GM19397 (cell line): ENCODE measurements at regions not wholly inside any gene's neighbourhood (a gene's known extent, or its start where the extent isn't known, plus 50 kb on each side); places are given as distances from the start of the nearest gene placed in this dataset.
"Not testable (repeated sequence)": the region's sequence is repeated elsewhere in the genome, so short reads cannot be mapped to it uniquely, and the experiment has no call there.

ENCODE experiments used
- ATAC-seq: cut with Tn5 transposase; IDR thresholded peaks from one replicate; pipeline ENCODE4 v1.9.1; 2021; ENCODE audit warnings: mild to moderate bottlenecking, moderate library complexity; ENCODE audit not compliant: unreplicated experiment

- ATAC-seq, result no peak
Observed at GRCh38 chr12:107144441-107144840, 51.1 kb upstream of the CRY1 start.

GRCh38 chr12:107144990-107145389, 51.6 kb upstream of the CRY1 start:
- no peak for ATAC-seq

DNA sequence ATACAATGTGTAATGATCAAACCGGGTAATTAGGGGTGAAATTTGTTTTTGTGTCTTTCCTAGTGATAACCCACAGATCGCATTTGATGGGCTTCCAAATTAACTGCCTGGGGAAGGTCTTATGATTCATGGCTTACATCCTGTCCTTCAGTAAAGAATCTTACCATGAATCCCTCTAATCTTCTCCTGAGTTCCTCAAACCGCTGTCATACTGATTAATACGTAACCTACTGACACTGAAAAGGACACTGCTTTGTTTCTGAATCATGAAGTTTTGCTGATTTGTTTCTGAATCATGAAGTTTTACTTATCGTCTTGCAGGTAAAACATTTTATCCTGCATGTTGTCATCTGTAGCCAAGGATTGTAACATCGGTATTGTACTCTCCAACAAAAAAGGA, 52.0 kb upstream of the CRY1 start:
- no peak for ATAC-seq

GRCh38 chr12:107148107-107148506, 54.8 kb upstream of the CRY1 start:
- ATAC-seq, result no peak

GRCh38 chr12:107152315-107152714, 59.0 kb upstream of the CRY1 start:
- ATAC-seq, result no peak

GRCh38 chr12:107159384-107159900, 66.1 kb upstream of the CRY1 start:
- no peak for ATAC-seq

DNA sequence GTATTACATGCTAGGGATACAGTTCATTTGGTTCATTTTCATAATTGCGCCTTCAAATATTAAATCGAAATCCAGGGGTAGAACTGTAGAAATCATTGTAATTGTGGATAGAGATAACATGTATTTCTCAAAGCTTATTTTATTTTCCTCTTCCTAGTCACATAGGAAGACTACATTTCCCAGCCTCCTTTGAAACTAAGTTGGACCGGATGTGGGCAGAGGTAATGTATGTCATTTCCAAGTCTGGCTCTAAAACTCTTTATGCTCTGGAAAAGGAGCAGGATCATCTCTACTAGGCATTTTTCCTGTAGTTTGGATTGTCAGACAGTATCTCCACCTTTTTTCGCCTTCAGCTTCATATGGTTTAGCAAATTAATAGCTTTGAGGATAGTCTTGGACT, 70.1 kb upstream of the CRY1 start:
- ATAC-seq, result no peak

DNA sequence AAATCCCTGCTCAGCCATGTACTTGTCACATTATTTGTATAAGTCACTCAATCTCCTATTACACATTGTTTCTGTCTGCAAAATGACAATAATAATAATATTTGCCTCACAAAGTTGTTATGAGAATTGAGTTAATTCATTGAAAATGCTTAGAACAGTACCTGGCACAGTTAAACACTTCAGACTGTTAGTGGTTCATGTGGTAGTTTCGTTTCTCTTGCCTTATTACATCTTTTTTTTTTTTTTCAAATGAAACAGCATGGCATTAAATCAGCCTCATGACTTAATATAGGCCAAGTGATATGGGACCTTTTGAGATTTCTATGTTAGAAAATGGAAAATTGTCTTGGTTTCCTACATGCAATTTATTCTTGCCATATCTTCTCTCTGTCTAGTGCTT, 71.0 kb upstream of the CRY1 start:
- ATAC-seq, result no peak

- ATAC-seq, result no peak
Observed at GRCh38 chr12:107165581-107165980, 72.2 kb upstream of the CRY1 start.

GRCh38 chr12:107167756-107168155, 74.4 kb upstream of the CRY1 start:
- no peak for ATAC-seq

GRCh38 chr12:107169200-107169599, 75.9 kb upstream of the CRY1 start:
- no peak for ATAC-seq

DNA sequence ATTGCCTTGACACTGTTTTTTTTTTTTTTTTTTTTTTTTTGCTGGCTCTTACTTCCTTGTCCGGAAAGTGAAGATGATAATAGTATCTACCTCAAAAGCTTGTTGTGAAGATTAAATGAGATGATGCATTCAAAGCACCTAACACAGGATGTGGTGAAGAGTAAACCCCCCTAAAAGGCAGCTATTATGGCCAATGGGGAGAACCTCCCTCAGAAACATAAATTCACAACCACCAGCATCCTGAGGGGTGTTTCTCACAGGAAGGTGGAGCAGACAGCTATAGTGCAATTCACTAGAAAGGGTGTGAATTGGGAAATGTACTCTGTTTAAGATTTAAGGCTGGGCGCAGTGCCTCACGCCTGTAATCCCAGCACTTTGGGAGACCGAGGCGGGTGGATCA, 85.4 kb upstream of the CRY1 start:
- no peak for ATAC-seq

- ATAC-seq, result no peak
Observed at GRCh38 chr12:107179871-107180270, 86.5 kb upstream of the CRY1 start.

- ATAC-seq, result no peak
Observed at GRCh38 chr12:107180272-107180671, 86.9 kb upstream of the CRY1 start.

- ATAC-seq, result no peak
Observed at GRCh38 chr12:107184359-107184930, 91.1 kb upstream of the CRY1 start.

DNA sequence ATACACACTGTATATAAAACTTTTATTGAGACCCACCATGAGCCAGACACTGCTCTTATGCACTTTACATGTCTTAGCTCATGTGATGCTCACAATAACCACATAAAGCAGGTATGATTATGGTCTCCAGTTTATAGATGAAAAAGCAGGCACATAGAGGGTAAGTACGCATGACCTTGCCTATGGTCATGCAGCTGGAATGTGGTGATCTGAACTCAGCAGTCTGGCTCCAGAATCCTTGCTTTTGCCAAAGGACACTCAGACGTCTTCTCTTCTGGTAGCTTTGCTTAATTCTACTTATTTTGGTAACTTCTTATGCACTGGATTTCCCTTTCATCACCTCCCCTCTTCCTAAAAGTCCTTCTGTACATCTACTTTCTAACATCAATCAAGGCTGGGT, 103.3 kb upstream of the CRY1 start:
- ATAC-seq, result no peak

- no peak for ATAC-seq
Observed at GRCh38 chr12:107200394-107200793, 107.0 kb upstream of the CRY1 start.

GRCh38 chr12:107207931-107208525, 114.7 kb upstream of the CRY1 start:
- ATAC-seq, result no peak

GRCh38 chr12:107209700-107210099, 116.4 kb upstream of the CRY1 start:
- not testable (repeated sequence) for ATAC-seq

DNA sequence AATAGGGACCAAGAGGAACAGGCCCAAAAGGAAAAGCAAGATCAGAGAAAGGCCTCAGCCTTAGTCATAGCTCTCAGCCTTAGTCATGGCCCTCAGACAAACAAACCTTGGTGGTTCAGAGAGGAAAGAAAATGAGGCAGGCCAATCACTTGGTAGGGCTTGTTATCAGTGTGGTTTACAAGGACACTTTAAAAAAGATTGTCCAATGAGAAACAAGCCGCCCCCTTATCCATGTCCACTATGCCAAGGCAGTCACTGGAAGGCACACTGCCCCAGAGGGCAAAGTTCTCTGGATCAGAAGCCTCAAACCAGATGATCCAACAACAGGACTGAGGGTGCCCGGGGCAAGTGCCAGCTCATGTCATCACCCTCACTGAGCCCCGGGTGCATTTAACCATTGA, 121.0 kb upstream of the CRY1 start:
- not testable (repeated sequence) for ATAC-seq

GRCh38 chr12:107216411-107216810, 123.1 kb upstream of the CRY1 start:
- not testable (repeated sequence) for ATAC-seq

DNA sequence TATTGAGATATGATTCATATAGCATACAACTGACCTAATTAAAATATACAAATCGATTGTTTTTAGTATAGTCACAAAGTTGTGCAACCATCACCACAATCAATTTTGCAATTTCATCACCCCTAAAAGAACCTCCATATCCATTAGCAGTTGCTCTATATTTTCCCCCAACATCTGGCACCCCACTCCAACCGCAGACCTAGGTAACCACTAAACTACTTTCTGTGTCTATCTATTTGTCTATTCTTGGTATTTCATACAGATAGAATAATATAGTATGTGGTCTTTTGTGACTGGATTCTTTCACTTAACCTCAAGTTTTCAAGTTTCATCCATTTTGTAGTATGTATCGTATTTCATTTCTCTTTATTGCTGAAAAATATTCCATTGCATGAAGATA, 126.0 kb upstream of the CRY1 start:
- no peak for ATAC-seq

- no peak for ATAC-seq
Observed at GRCh38 chr12:107221913-107222312, 128.6 kb upstream of the CRY1 start.
